Esophagus squamous epithelium (tissue), 4 donors: ENCODE measurements at regions not wholly inside any gene's neighbourhood (a gene's known extent, or its start where the extent isn't known, plus 50 kb on each side); places are given as distances from the start of the nearest gene placed in this dataset.

ENCODE experiments used
- POLR2A ChIP-seq, 4 donors: fragments of 450-650 bp; IDR thresholded peaks; one replicate each; pipeline ENCODE4 v1.6.1; 2017; ENCODE audit warnings: antibody characterized with exemption in 4 of 4, mild to moderate bottlenecking in 4 of 4, moderate library complexity in 3 of 4
- TF ChIP-seq, protein P1 (sequence below), 6 experiments: fragments of 450-650 bp in 4 of 6; fragments of 200-600 bp in 2 of 6; sonication (generic) in 2 of 6; IDR thresholded peaks; one replicate each; pipeline ENCODE4 v1.5.1; 2016 to 2019; ENCODE audit warnings: antibody characterized with exemption in 6 of 6, mild to moderate bottlenecking in 4 of 6, moderate library complexity in 4 of 6

DNA sequence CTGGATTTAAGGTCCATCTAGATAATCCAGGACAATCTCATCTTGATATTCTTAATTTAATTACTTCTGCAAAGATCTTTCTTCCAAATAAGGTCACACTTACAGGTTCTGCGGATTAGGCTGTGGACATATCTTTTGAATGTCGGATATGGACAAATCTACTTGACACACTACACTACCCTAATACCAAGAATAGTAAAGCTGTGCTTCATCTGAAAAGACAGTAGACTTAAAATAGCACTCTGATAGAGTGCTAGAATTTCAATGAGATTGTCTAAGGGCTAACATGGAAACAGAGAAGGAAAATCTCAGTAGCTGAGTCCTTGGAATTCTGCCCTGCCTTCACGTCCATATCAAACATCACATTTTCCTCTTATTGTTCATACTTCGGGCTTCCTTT is 1238.0 kb downstream of the EPHA7 start:
- TF ChIP-seq, protein P1, sequence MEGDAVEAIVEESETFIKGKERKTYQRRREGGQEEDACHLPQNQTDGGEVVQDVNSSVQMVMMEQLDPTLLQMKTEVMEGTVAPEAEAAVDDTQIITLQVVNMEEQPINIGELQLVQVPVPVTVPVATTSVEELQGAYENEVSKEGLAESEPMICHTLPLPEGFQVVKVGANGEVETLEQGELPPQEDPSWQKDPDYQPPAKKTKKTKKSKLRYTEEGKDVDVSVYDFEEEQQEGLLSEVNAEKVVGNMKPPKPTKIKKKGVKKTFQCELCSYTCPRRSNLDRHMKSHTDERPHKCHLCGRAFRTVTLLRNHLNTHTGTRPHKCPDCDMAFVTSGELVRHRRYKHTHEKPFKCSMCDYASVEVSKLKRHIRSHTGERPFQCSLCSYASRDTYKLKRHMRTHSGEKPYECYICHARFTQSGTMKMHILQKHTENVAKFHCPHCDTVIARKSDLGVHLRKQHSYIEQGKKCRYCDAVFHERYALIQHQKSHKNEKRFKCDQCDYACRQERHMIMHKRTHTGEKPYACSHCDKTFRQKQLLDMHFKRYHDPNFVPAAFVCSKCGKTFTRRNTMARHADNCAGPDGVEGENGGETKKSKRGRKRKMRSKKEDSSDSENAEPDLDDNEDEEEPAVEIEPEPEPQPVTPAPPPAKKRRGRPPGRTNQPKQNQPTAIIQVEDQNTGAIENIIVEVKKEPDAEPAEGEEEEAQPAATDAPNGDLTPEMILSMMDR (IDR thresholded peaks at IDR 0.05), result no peak
- no peak for TF ChIP-seq POLR2A (IDR thresholded peaks at IDR 0.05)
